ENCODE measurements at regions not wholly inside any gene's neighbourhood (a gene's known extent, or its start where the extent isn't known, plus 50 kb on each side); places are given as distances from the start of the nearest gene placed in this dataset.

DNA sequence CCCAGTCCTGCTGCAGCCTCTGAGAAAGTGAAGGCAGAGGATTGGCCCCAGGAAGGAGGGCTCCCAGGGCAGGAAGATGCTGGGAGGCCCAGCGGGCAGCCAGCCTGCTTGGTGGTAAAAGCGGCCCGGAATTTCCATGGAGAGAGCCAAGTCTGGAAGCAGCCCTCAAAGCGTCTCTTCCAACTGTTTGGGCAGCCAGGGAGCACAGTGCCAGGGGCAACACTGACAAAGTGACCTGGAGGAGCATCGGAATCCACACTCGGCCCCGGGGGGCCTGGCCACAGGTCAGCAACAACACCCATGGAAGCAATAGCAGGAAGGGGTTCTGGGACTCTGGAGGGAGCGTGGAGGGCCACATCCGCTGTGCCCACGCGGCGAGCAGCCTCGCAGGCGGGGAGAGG, 63.2 kb upstream of the FGFR2 start:
- Mint-ChIP-seq H3K4me1 (ENCODE audit: low read depth) (no peaks in the 10 kb centered on the region), H3K27ac (ENCODE audit: unreplicated experiment) (no peak overlapping the region), H3K36me3 (ENCODE audit: low read depth) (no peaks in the 10 kb centered on the region), H3K4me3 (ENCODE audit: unreplicated experiment) (no peak overlapping the region), H3K9me3 (ENCODE audit: low read depth) (peaks cover 3% of the 10 kb centered on the region), H3K27me3 (ENCODE audit: low read depth) (no peaks in the 10 kb centered on the region)
- TF ChIP-seq, protein P1, sequence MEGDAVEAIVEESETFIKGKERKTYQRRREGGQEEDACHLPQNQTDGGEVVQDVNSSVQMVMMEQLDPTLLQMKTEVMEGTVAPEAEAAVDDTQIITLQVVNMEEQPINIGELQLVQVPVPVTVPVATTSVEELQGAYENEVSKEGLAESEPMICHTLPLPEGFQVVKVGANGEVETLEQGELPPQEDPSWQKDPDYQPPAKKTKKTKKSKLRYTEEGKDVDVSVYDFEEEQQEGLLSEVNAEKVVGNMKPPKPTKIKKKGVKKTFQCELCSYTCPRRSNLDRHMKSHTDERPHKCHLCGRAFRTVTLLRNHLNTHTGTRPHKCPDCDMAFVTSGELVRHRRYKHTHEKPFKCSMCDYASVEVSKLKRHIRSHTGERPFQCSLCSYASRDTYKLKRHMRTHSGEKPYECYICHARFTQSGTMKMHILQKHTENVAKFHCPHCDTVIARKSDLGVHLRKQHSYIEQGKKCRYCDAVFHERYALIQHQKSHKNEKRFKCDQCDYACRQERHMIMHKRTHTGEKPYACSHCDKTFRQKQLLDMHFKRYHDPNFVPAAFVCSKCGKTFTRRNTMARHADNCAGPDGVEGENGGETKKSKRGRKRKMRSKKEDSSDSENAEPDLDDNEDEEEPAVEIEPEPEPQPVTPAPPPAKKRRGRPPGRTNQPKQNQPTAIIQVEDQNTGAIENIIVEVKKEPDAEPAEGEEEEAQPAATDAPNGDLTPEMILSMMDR (IDR thresholded peaks at IDR 0.05) = no peak
- DNase-seq (ENCODE audit: low spot score) = no peak

DNA sequence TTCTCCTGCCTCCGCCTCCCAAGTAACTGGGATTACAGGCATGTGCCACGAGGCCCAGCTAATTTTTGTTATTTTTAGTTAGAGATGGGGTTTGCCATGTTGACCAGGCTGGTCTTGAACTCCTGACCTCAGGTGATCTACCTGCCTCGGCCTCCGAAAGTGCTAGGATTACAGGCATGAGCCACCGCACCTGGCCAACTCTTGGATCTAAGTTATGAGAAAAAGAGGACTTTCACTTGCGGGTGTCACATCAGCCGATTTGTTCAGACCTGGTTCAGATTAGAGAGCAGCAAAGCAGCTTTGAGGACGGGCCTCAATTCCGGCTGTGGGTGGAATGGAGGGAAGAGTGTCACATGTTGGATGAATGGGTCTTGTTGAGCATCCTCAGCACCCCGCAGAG, 61.0 kb upstream of the FGFR2 start:
- TF ChIP-seq, protein P1 (IDR thresholded peaks at IDR 0.05) = no peak
- no peaks in the 10 kb centered on the region for H3K27me3 Mint-ChIP-seq (ENCODE audit: low read depth)

DNA sequence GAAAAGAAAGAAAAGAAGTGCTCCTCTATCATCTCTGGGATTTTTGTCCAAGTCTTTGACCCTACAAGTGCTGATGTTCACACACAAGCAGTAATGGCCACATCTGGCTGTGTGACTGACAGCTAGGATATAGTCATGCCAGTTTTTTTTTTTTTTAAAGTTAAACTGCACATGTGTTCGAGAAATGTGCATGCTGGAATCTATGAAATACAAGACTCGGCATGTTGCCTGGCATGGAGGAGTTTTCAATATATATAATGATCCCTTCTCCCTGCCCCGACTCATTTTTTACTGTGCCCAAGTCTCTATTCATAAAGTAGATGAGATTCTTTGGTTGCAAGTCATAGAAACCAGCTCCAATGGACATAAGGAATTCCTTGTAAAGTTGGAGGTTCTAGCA, 60.4 kb upstream of the FGFR2 start:
- TF ChIP-seq, protein P1 (IDR thresholded peaks at IDR 0.05) = no peak
- Mint-ChIP-seq H3K4me3 (ENCODE audit: unreplicated experiment) (no peak overlapping the region), H3K27me3 (ENCODE audit: low read depth) (no peaks in the 10 kb centered on the region), H3K4me1 (ENCODE audit: low read depth) (no peaks in the 10 kb centered on the region), H3K36me3 (ENCODE audit: low read depth) (no peaks in the 10 kb centered on the region), H3K9me3 (ENCODE audit: low read depth) (no peaks in the 10 kb centered on the region), H3K27ac (ENCODE audit: unreplicated experiment) (no peak overlapping the region)
- no peak for DNase-seq (ENCODE audit: low spot score)

More for the DNA sequence above, 61.0 kb upstream of the FGFR2 start:
- Mint-ChIP-seq H3K36me3 (ENCODE audit: low read depth) (no peaks in the 10 kb centered on the region), H3K9me3 (ENCODE audit: low read depth) (no peaks in the 10 kb centered on the region), H3K4me1 (ENCODE audit: low read depth) (no peaks in the 10 kb centered on the region), H3K27ac (ENCODE audit: unreplicated experiment) (no peak overlapping the region), H3K4me3 (ENCODE audit: unreplicated experiment) (no peak overlapping the region)
- no peak for DNase-seq (ENCODE audit: low spot score)

DNA sequence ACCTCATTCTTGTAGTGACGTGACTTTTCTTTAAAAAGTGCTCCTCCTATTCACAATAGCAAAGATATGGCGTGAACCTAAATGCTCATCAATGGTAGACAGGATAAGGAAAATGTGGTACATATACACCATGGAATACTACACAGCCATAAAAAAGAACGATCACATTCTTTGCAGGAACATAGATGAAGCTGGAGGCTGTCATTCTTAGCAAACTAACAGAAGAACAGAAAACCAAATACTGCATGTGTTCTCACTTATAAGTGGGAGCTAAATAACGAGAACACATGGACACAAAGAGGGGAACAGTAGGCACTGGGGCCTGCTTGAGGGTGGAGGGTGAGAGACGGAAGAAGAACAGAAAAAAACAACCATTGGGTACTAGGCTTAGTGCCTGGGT, 59.9 kb upstream of the FGFR2 start:
- H3K36me3 Mint-ChIP-seq (ENCODE audit: low read depth) = no peaks in the 10 kb centered on the region
- H3K4me3 Mint-ChIP-seq (ENCODE audit: unreplicated experiment) = no peak overlapping the region
- H3K27me3 Mint-ChIP-seq (ENCODE audit: low read depth) = no peaks in the 10 kb centered on the region
- no peak for DNase-seq (ENCODE audit: low spot score)
- TF ChIP-seq, protein P1 (IDR thresholded peaks at IDR 0.05) = no peak
- no peaks in the 10 kb centered on the region for H3K9me3 Mint-ChIP-seq (ENCODE audit: low read depth)
- H3K4me1 Mint-ChIP-seq (ENCODE audit: low read depth) = no peaks in the 10 kb centered on the region
- no peak overlapping the region for H3K27ac Mint-ChIP-seq (ENCODE audit: unreplicated experiment)

DNA sequence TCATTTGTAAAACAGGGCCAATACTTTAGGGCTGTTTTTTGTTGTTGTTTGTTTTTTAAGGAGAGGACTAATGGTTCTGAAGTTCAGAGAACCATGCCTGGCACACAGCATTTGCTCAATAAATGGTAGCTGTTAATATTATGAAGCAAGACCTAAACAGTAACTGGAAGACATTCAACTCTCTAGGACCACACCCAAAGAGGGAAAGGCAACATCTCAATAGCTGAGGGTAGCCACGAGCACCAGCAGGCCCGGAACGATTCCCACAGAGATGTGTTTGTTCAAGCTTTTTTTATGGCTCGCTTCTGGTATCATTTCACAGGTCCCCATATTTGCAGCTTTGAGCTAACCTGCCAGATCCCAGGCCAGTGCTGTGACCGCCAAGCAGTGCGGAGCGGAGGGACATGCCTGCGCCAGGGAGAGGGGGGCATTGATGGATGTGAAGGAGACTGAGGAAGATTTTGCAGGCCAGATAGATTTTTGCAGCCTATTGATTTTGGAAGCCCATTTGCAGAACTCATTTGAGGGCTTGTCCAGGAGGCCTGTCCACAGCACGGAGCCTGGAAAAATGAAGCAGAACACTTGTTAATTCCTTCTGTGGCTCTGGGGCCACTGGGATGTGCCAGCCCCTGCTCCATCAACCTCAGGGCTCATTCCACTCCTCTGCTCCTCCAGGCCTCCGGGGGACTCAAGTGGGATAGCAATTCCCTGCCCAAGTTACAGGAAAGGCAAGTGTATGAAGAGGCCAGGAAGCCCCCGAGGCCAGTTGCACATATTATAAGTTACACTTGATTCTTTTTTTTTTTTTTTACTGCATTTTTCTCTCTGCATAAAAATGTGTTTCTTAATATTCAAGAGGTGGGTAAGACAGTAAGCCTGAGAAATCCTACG, 57.3 kb upstream of the FGFR2 start:
- Mint-ChIP-seq H3K27me3 (ENCODE audit: low read depth) (no peaks in the 10 kb centered on the region), H3K4me1 (ENCODE audit: low read depth) (no peaks in the 10 kb centered on the region), H3K27ac (ENCODE audit: unreplicated experiment) (no peak overlapping the region), H3K36me3 (ENCODE audit: low read depth) (no peaks in the 10 kb centered on the region), H3K9me3 (ENCODE audit: low read depth) (no peaks in the 10 kb centered on the region), H3K4me3 (ENCODE audit: unreplicated experiment) (no peak overlapping the region)
- TF ChIP-seq, protein P1 (IDR thresholded peaks at IDR 0.05) = no peak
- DNase-seq (ENCODE audit: low spot score) = no peak

Data from chondrocyte (in vitro differentiated cells).